GM20431 (cell line): ENCODE measurements at regions not wholly inside any gene's neighbourhood (a gene's known extent, or its start where the extent isn't known, plus 50 kb on each side); places are given as distances from the start of the nearest gene placed in this dataset.

ENCODE experiments used
- in situ Hi-C: fragments of 300-500 bp; cut with MseI, MboI; formaldehyde crosslinking; loops from one replicate; pipeline ENCODE4 v1.15.0; 2020; ENCODE audit warnings: low sequenced_read_pairs; ENCODE audit not compliant: unreplicated experiment

DNA sequence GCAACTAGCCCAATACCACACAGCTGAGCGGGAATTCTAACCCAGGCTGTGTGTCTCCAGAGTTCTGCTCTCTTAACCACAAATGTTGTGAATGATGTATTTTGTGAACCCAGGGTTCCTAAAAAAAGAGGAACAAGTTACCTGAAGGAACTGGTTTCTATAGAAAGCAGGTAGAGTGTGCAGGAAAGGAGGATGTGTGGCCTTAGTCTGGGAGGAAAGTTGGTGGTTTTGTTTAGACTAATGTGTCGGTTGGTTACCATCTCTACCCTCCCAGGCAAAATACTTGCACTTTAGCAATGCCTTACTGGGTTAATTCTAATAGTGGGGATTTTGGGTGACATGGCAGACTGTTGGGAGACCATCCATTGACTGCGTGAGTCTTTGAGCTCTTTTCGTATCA is 143.3 kb downstream of the SCP2D1 start:
- in situ Hi-C loops = no loop called here

GRCh38 chr20:18957328-18957727 is 143.7 kb downstream of the SCP2D1 start:
- in situ Hi-C loops = no loop called here

DNA sequence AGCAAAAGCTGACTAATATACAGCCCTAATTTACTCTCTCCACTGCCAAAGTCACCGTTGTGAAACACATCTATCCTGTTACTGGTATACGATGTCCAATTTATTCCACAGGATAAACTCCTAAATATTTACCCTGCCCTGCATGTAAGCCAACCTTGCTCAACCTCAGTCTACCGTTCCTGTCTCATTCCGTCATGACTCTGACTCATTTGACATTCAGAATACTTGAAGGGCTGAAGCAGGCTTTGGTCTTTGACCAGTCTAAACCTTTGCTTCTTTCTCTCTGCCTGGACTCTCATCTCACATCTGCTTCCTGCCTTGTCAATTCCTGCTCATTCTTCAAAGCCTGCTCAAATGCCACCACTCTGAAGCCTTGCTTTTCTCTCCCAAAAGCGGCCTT is 157.5 kb downstream of the SCP2D1 start:
- in situ Hi-C loops = no loop called here

DNA sequence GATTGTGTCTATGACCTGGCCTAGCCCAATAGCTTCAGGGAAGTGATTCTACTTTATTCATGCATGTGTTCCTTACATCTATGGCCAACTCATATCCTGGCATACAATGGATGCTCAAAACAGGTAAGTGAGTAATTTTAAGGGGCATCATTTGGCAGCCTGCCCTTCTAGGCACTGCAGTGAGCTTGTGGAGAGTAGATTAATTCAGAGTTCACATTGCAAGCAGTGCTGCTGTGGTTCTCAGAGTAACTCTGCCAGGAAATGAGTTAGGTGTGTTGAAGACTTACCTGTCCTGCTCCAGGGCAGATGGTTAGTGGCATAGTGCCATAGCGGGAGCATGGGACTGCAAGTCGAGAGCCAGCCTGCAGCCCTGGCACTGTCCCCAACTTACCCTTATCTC is 158.0 kb downstream of the SCP2D1 start:
- in situ Hi-C loops = no loop called here

- in situ Hi-C loops = no loop called here
These were observed 158.8 kb downstream of the SCP2D1 start for GRCh38 chr20:18972251-18972876.

- in situ Hi-C loops = no loop called here
These were observed 160.1 kb downstream of the SCP2D1 start for GRCh38 chr20:18973529-18974173.

GRCh38 chr20:18974660-18975059 is 161.1 kb downstream of the SCP2D1 start:
- in situ Hi-C loops = no loop called here

- in situ Hi-C loops = no loop called here
These were observed 163.9 kb downstream of the SCP2D1 start for GRCh38 chr20:18977441-18977840.

DNA sequence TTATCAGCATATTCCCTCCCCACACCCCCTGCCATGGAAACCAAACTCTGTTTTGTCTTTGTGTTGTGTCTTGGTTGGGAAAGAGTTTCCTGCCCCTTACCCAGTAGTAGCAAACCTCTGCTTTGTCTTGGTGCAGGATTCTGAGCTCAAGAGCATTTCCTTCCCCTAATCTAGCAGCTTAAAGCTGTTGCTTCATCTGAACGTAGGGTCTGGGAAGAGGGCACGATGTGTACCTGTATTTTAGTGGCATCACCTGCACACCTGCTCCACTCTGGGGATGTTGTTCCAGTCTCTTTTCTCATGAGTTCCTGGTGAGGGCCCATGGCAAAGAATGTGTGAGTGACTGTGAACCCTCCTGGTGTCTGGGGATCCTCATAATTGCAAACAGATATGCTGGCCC is 164.7 kb downstream of the SCP2D1 start:
- in situ Hi-C loops = no loop called here

DNA sequence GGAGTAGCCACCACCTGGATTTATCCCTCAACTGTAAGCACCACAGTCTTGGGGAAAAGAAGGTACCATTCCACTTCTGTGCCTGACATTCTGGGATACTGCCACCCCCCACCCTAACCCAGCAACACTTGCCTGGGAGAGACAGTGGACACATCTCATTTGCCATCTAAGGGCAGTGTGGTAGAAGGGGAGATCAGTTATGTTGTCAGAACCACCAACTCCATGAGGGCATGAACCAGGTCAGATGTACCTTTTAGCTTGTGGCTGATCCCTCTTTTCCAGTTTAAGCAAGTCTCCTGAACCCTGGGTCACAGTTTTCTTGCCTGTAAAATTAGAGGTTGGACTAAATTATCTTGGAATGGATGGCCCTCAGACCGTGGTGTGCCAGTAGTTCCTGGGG is 165.5 kb downstream of the SCP2D1 start:
- in situ Hi-C loops = no loop called here

GRCh38 chr20:18981962-18982539 is 168.5 kb downstream of the SCP2D1 start:
- in situ Hi-C loops = no loop called here

DNA sequence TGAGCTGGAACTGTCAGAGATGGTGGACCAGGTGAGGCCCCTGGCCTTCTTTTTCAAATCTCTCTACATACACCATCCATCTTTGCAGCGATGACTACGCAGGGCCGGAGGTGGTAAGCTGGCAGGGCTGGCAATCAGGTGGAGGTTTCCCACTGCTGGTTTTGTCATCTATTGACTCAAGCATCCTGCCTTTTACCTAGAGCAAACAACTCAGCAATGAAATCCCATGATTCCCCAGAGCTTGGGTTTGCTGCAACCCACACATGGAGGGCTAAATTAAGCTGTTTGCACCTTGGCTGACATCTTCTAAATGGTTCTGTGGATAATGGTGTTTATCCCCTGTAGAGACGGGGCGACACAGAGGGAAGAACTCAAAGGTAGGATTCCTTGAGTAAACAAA is 170.2 kb downstream of the SCP2D1 start:
- in situ Hi-C loops = no loop called here

GRCh38 chr20:18984238-18985200 is 170.9 kb downstream of the SCP2D1 start:
- in situ Hi-C loops = no loop called here

- in situ Hi-C loops = no loop called here
These were observed 172.0 kb downstream of the SCP2D1 start for GRCh38 chr20:18985551-18985950.

DNA sequence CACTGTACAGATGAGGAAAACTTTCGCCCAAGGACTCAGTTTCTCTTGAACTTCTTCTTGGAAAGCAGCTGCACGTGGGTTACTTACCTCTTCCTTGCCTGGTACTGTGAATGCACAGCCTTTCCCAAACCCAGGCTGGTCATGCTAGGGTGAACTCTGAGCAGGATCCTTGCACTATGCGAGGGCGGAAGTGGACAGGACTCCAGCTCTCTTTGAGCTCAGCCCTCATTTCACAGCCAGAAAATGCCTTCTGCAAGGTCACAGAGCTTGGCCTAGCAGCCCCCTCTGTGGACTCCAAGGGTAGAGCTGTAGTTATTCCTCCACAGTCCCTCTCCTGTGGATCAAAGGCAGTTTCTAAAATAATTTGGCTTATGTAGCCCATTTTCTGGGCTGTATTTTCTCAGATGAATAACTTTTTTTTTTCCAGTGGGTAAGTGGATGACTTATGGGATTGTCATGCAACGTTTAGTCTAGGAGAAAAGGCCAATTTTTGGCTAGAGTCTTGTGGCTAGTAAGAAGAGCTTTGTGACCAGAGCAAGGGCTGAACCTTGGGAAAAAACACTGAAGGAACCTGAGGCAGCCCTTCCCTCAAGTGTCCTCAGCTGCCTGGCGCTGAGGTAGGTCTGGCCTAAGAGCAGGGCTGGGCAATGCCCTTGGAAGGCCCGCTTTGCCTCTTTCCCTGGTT is 172.7 kb downstream of the SCP2D1 start:
- in situ Hi-C loops = no loop called here

DNA sequence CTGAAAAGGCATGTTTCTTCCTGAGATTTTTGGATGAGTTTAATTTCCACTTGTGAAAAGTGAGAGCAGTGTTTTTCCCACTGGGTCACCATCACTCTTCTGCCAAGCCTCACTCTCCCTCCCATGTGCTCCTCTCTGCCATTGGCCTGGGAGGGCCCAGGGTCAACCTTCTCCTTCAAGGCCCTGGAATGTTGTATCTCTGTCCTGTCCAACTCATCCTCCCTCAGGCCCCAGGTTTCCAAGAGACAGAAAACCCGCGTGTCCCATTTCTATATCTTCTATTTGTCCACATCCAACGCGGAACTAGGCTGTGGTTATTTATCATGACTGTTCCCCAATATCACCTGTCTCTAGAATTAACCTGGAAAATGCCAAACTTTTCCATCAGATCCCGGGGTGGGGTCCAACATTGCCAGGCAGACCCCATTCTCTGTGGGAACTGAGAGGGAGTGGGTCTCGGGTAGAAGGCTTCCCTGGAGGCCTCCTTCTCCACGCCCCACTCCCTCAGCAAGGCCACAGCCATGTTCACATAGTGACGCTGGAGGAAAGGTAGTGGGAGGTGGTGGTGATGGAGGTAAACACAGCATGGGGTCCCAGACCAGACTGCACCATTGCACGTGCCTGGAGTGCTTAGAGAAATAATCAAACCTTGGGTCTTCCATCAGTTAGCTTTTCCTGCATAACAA is 173.5 kb downstream of the SCP2D1 start:
- in situ Hi-C loops = no loop called here

- in situ Hi-C loops = no loop called here
These were observed 174.3 kb downstream of the SCP2D1 start for GRCh38 chr20:18987781-18988360.

DNA sequence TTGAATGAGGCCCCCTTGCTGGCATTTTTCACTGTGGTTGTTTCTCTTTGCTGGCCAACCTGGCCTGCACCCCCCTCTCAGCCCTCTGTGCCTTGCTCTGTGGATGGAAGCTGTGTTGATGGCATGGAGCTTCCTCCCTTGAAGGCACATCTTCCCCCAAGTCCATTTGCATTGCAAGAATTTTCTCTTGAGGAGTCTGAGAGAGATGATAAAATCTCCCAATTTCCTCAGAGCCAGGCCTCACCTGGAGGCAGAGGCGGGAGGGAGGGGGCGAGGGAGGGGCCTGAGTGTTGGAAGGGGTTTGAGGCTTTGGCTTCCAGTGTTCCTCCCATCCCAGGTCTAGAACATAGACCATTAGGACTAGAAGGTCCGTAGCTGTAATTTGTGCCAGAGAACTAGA is 175.1 kb downstream of the SCP2D1 start:
- in situ Hi-C loops = no loop called here
